Dendritic cell treated with granulocyte-macrophage colony-stimulating factor and Interleukin-4, amounts not matched to agents 40 ng/mL and 50 ng/mL, for 4 days (primary cell): ENCODE measurements at regions not wholly inside any gene's neighbourhood (a gene's known extent, or its start where the extent isn't known, plus 50 kb on each side); places are given as distances from the start of the nearest gene placed in this dataset.
"Not testable (repeated sequence)": the region's sequence is repeated elsewhere in the genome, so short reads cannot be mapped to it uniquely, and the experiment has no call there.

Experiments used
- H3K27ac Mint-ChIP-seq: one replicate; pipeline ENCODE4 v1.8.0; 2022; ENCODE audit warnings: mild to moderate bottlenecking, mixed read lengths
- H3K27me3 Mint-ChIP-seq: one replicate; pipeline ENCODE4 v1.8.0; 2022; ENCODE audit warnings: mild to moderate bottlenecking, mixed read lengths
- H3K36me3 Mint-ChIP-seq: one replicate; pipeline ENCODE4 v1.8.0; 2022; ENCODE audit warnings: low read depth, mixed read lengths
- H3K4me1 Mint-ChIP-seq: one replicate; pipeline ENCODE4 v1.8.0; 2022; ENCODE audit warnings: low read depth, mixed read lengths
- H3K4me3 Mint-ChIP-seq: one replicate; pipeline ENCODE4 v1.8.0; 2022; ENCODE audit warnings: mild to moderate bottlenecking, moderate library complexity, mixed read lengths
- H3K9me3 Mint-ChIP-seq: one replicate; pipeline ENCODE4 v1.8.0; 2022; ENCODE audit warnings: mixed read lengths
- intact Hi-C: fragments of 100-400 bp; cut with micrococcal nuclease; formaldehyde crosslinking; loops from one replicate; pipeline ENCODE4 v1.15.0; 2022

- Mint-ChIP-seq H3K4me3 (no peak overlapping the region), H3K4me1 (no peaks in the 10 kb centered on the region), H3K36me3 (no peaks in the 10 kb centered on the region), H3K9me3 (no peaks in the 10 kb centered on the region), H3K27me3 (no peaks in the 10 kb centered on the region), H3K27ac (no peak overlapping the region)
- intact Hi-C loops, result no loop called here
Observed at GRCh38 chr7:110281362-110281761, 809.6 kb upstream of the LRRN3 start.

- no peak overlapping the region for H3K4me3 Mint-ChIP-seq
Observed at GRCh38 chr7:110283056-110283455, 807.9 kb upstream of the LRRN3 start.

GRCh38 chr7:110291430-110291829 lies 799.5 kb upstream of the LRRN3 start:
- no peak overlapping the region for H3K27ac Mint-ChIP-seq
- peaks cover 9% of the 10 kb centered on the region for H3K9me3 Mint-ChIP-seq

More at GRCh38 chr7:110283056-110283455, 807.9 kb upstream of the LRRN3 start:
- no peaks in the 10 kb centered on the region for H3K27me3 Mint-ChIP-seq
- intact Hi-C loops, result no loop called here
- no peaks in the 10 kb centered on the region for H3K36me3 Mint-ChIP-seq
- no peak overlapping the region for H3K27ac Mint-ChIP-seq
- H3K9me3 Mint-ChIP-seq, result no peaks in the 10 kb centered on the region
- H3K4me1 Mint-ChIP-seq, result no peaks in the 10 kb centered on the region

GRCh38 chr7:110296321-110296720 lies 794.6 kb upstream of the LRRN3 start:
- Mint-ChIP-seq H3K27ac (no peak overlapping the region), H3K4me3 (no peak overlapping the region), H3K36me3 (no peaks in the 10 kb centered on the region), H3K27me3 (no peaks in the 10 kb centered on the region), H3K4me1 (no peaks in the 10 kb centered on the region), H3K9me3 (peaks cover 17% of the 10 kb centered on the region)
- intact Hi-C loops, result no loop called here

More at GRCh38 chr7:110291430-110291829, 799.5 kb upstream of the LRRN3 start:
- Mint-ChIP-seq H3K4me3 (no peak overlapping the region), H3K27me3 (no peaks in the 10 kb centered on the region), H3K36me3 (no peaks in the 10 kb centered on the region), H3K4me1 (no peaks in the 10 kb centered on the region)
- intact Hi-C loops, result no loop called here

GRCh38 chr7:110307776-110308175 lies 783.2 kb upstream of the LRRN3 start:
- Mint-ChIP-seq H3K4me3 (no peak overlapping the region), H3K9me3 (peaks cover 50% of the 10 kb centered on the region), H3K4me1 (no peaks in the 10 kb centered on the region), H3K27ac (no peak overlapping the region), H3K27me3 (no peaks in the 10 kb centered on the region), H3K36me3 (no peaks in the 10 kb centered on the region)
- intact Hi-C loops, result no loop called here

GRCh38 chr7:110308791-110309190 lies 782.1 kb upstream of the LRRN3 start:
- peaks cover 55% of the 10 kb centered on the region for H3K9me3 Mint-ChIP-seq
- intact Hi-C loops, result no loop called here
- H3K36me3 Mint-ChIP-seq, result no peaks in the 10 kb centered on the region
- no peaks in the 10 kb centered on the region for H3K27me3 Mint-ChIP-seq
- no peaks in the 10 kb centered on the region for H3K4me1 Mint-ChIP-seq
- H3K4me3 Mint-ChIP-seq, result no peak overlapping the region
- H3K27ac Mint-ChIP-seq, result no peak overlapping the region

GRCh38 chr7:110309941-110310340 lies 781.0 kb upstream of the LRRN3 start:
- no peaks in the 10 kb centered on the region for H3K36me3 Mint-ChIP-seq
- intact Hi-C loops, result no loop called here
- no peak overlapping the region for H3K4me3 Mint-ChIP-seq
- no peaks in the 10 kb centered on the region for H3K27me3 Mint-ChIP-seq
- no peaks in the 10 kb centered on the region for H3K4me1 Mint-ChIP-seq
- H3K27ac Mint-ChIP-seq, result no peak overlapping the region
- peaks cover 56% of the 10 kb centered on the region for H3K9me3 Mint-ChIP-seq

- H3K27ac Mint-ChIP-seq, result no peak overlapping the region
- intact Hi-C loops, result no loop called here
- H3K9me3 Mint-ChIP-seq, result peaks cover 68% of the 10 kb centered on the region
- no peaks in the 10 kb centered on the region for H3K36me3 Mint-ChIP-seq
- H3K4me1 Mint-ChIP-seq, result no peaks in the 10 kb centered on the region
- no peak overlapping the region for H3K4me3 Mint-ChIP-seq
- no peaks in the 10 kb centered on the region for H3K27me3 Mint-ChIP-seq
Observed at GRCh38 chr7:110311556-110311955, 779.4 kb upstream of the LRRN3 start.

- H3K36me3 Mint-ChIP-seq, result no peaks in the 10 kb centered on the region
- peaks cover 71% of the 10 kb centered on the region for H3K9me3 Mint-ChIP-seq
- H3K4me1 Mint-ChIP-seq, result no peaks in the 10 kb centered on the region
- H3K27ac Mint-ChIP-seq, result no peak overlapping the region
- intact Hi-C loops, result no loop called here
- no peaks in the 10 kb centered on the region for H3K27me3 Mint-ChIP-seq
- H3K4me3 Mint-ChIP-seq, result no peak overlapping the region
Observed at GRCh38 chr7:110317541-110318265, 773.2 kb upstream of the LRRN3 start.

- intact Hi-C loops, H3K4me3 Mint-ChIP-seq, H3K36me3 Mint-ChIP-seq, H3K27me3 Mint-ChIP-seq, H3K4me1 Mint-ChIP-seq, H3K27ac Mint-ChIP-seq: not testable (repeated sequence)
- H3K9me3 Mint-ChIP-seq, result peaks cover 50% of the 10 kb centered on the region
Observed at GRCh38 chr7:110320285-110320684, 770.6 kb upstream of the LRRN3 start.

GRCh38 chr7:110322796-110323195 lies 768.1 kb upstream of the LRRN3 start:
- H3K27me3 Mint-ChIP-seq, result no peaks in the 10 kb centered on the region
- H3K9me3 Mint-ChIP-seq, result peaks cover 35% of the 10 kb centered on the region
- intact Hi-C loops, result no loop called here
- no peaks in the 10 kb centered on the region for H3K36me3 Mint-ChIP-seq
- no peak overlapping the region for H3K4me3 Mint-ChIP-seq
- no peak overlapping the region for H3K27ac Mint-ChIP-seq
- no peaks in the 10 kb centered on the region for H3K4me1 Mint-ChIP-seq

GRCh38 chr7:110326966-110327365 lies 764.0 kb upstream of the LRRN3 start:
- intact Hi-C loops, result no loop called here
- Mint-ChIP-seq H3K27me3 (no peaks in the 10 kb centered on the region), H3K4me1 (no peaks in the 10 kb centered on the region), H3K27ac (no peak overlapping the region), H3K9me3 (peaks cover 19% of the 10 kb centered on the region), H3K4me3 (no peak overlapping the region), H3K36me3 (no peaks in the 10 kb centered on the region)

- H3K27ac Mint-ChIP-seq, result no peak overlapping the region
- no peaks in the 10 kb centered on the region for H3K4me1 Mint-ChIP-seq
- intact Hi-C loops, result no loop called here
- H3K36me3 Mint-ChIP-seq, result no peaks in the 10 kb centered on the region
- peaks cover 28% of the 10 kb centered on the region for H3K9me3 Mint-ChIP-seq
- H3K4me3 Mint-ChIP-seq, result no peak overlapping the region
- no peaks in the 10 kb centered on the region for H3K27me3 Mint-ChIP-seq
Observed at GRCh38 chr7:110336423-110336822, 754.5 kb upstream of the LRRN3 start.

- Mint-ChIP-seq H3K9me3 (peaks cover 28% of the 10 kb centered on the region), H3K4me1 (no peaks in the 10 kb centered on the region), H3K27me3 (no peaks in the 10 kb centered on the region), H3K36me3 (no peaks in the 10 kb centered on the region), H3K4me3 (no peak overlapping the region), H3K27ac (no peak overlapping the region)
- intact Hi-C loops, result no loop called here
Observed at GRCh38 chr7:110337646-110338045, 753.3 kb upstream of the LRRN3 start.

GRCh38 chr7:110347081-110347480 lies 743.8 kb upstream of the LRRN3 start:
- peaks cover 15% of the 10 kb centered on the region for H3K9me3 Mint-ChIP-seq
- H3K27me3 Mint-ChIP-seq, result no peaks in the 10 kb centered on the region
- H3K27ac Mint-ChIP-seq, result no peak overlapping the region
- H3K36me3 Mint-ChIP-seq, result no peaks in the 10 kb centered on the region
- intact Hi-C loops, result no loop called here
- H3K4me1 Mint-ChIP-seq, result no peaks in the 10 kb centered on the region
- no peak overlapping the region for H3K4me3 Mint-ChIP-seq
